ENCODE measurements at regions not wholly inside any gene's neighbourhood (a gene's known extent, or its start where the extent isn't known, plus 50 kb on each side); places are given as distances from the start of the nearest gene placed in this dataset.

DNA sequence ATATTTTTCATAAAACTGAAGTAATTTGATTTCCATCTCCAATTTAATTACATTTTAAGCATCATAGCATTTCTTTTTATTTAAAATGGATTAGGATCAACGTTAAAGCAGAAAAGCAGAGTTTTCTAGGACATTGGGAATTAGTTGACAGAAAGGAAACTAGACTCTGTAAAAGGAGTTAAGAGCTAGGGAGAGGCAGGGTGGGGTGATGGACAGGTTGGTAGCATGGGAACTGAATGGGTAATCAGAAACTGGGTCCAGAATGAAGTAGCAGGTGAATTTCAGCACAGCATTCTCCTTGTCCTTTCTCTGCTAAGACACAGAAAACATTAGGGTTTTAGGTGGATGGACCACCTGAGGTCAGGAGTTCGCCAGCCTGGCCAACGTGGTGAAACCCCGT lies 97.6 kb downstream of the ANAPC4 start:
- in situ Hi-C loops (cut with HindIII; ENCODE audit: low sequenced_read_pairs), result no loop called here

DNA sequence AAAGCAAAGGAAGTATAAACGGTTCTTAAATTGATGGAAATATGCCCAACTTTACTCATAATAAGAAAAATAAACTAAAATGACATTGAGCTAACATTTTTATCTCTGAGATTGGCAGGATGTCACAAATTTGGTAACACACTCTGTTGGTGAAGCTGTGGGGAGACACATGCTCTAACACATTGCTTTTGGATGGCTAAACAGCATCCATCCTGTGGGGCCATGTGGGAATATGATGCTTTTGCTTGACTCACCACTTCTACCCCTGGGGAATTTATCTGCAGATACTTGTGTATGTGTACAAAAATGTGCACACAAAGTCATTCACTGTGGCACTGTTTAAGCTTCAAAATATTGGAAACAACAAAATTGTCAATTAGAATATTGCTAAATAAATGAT lies 100.2 kb downstream of the ANAPC4 start:
- TF ChIP-seq, protein P1, sequence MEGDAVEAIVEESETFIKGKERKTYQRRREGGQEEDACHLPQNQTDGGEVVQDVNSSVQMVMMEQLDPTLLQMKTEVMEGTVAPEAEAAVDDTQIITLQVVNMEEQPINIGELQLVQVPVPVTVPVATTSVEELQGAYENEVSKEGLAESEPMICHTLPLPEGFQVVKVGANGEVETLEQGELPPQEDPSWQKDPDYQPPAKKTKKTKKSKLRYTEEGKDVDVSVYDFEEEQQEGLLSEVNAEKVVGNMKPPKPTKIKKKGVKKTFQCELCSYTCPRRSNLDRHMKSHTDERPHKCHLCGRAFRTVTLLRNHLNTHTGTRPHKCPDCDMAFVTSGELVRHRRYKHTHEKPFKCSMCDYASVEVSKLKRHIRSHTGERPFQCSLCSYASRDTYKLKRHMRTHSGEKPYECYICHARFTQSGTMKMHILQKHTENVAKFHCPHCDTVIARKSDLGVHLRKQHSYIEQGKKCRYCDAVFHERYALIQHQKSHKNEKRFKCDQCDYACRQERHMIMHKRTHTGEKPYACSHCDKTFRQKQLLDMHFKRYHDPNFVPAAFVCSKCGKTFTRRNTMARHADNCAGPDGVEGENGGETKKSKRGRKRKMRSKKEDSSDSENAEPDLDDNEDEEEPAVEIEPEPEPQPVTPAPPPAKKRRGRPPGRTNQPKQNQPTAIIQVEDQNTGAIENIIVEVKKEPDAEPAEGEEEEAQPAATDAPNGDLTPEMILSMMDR (IDR thresholded peaks at IDR 0.05; ENCODE audit: low read depth, low read length, missing control alignments), result no peak
- H3K4me3 ChIP-seq (ENCODE audit: low read depth, low read length), result no peak overlapping the region
- no peak for DNase-seq (ENCODE audit: low read depth)
- in situ Hi-C loops (cut with HindIII; ENCODE audit: low sequenced_read_pairs), result no loop called here

More for the DNA sequence above, 97.6 kb downstream of the ANAPC4 start:
- DNase-seq (ENCODE audit: low read depth), result no peak
- H3K4me3 ChIP-seq (ENCODE audit: low read depth, low read length), result no peak overlapping the region
- TF ChIP-seq, protein P1 (IDR thresholded peaks at IDR 0.05; ENCODE audit: low read depth, low read length, missing control alignments), result no peak

DNA sequence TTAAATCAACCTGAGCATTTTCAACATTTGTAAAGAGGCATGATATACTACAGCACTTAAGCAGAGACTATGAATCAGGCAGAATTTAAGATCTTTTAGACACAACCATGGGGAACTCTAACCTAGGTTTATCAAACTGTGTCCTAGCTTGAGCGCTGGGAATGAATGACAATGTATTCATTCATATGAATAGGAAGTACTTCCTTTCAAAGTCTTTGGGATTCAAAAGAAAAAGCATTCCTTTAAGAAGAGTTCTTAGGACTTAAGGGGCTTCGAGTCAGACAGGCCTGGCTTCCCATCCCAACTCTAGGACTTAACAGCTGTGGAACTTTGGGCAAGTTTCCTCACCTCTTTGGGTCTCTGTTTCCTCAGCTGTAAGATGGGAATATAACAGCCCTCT lies 104.6 kb downstream of the ANAPC4 start:
- no peak overlapping the region for H3K4me3 ChIP-seq (ENCODE audit: low read depth, low read length)
- in situ Hi-C loops (cut with HindIII; ENCODE audit: low sequenced_read_pairs), result no loop called here
- TF ChIP-seq, protein P1 (IDR thresholded peaks at IDR 0.05; ENCODE audit: low read depth, low read length, missing control alignments), result no peak
- no peak for DNase-seq (ENCODE audit: low read depth)

DNA sequence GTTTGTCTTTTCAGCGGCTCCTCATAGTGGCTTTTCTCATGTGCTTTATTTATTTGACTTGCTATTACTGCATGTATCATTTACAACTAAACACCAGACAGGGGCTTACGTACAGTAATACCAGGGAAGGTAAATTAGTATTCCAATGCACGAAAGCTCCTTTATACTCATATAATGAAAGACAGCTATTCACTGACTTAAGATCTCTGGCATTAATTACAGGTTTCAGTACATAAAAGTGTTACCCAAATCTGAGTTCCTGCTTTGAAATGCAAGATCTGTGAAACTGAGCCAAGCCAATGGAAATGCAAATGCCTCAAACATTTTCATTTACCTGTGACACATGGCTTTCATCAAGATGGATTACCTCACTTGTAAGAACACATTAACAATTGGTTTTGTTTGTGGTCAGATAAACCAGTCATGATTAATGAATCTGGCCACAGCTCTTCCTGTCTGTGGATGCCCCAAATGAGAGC lies 107.2 kb downstream of the ANAPC4 start:
- in situ Hi-C loops (cut with HindIII; ENCODE audit: low sequenced_read_pairs), result no loop called here
- peak; percentile 24 for DNase-seq (ENCODE audit: low read depth)
- H3K4me3 ChIP-seq (ENCODE audit: low read depth, low read length), result no peak overlapping the region
- TF ChIP-seq, protein P1 (IDR thresholded peaks at IDR 0.05; ENCODE audit: low read depth, low read length, missing control alignments), result no peak

DNA sequence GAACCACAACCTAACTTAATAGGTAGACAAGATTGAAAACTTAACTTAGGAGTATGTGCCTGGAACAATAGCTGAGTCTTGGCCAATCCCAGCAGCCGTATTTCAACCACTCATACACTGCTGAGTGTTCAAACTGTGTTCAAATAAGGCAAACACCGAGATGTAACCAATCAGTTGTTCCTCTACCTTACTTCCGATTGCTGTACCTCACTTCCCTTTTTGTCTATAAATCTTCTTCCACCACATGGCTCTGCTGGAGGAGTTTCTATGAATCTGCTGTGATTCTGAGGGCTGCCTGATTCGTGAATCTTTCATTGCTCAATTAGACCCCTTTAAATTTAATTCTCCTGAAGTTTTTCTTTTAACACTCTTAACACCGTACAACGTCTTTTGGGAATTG lies 108.0 kb downstream of the ANAPC4 start:
- in situ Hi-C loops (cut with HindIII; ENCODE audit: low sequenced_read_pairs), result no loop called here
- H3K4me3 ChIP-seq (ENCODE audit: low read depth, low read length), result no peak overlapping the region
- no peak for DNase-seq (ENCODE audit: low read depth)
- TF ChIP-seq, protein P1 (IDR thresholded peaks at IDR 0.05; ENCODE audit: low read depth, low read length, missing control alignments), result no peak

DNA sequence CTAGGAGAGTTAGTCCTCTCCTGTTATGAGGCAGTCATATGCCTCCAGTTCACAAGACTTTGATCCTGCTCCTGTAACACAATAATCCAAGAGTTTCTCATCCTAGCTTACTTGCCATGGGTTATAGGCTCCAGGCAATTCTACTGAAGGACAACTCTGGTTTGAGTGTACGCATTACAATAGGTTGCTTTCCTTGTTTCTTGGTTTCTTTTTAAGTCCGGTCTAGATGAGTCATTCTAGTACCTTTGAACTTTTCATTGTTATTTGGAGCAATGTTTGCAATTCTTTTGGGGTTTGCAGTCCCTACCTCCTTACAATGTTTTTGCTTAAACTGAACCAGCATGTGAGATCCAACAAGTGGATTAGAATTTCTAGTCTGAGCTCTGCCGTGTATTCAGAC lies 109.1 kb downstream of the ANAPC4 start:
- TF ChIP-seq, protein P1 (IDR thresholded peaks at IDR 0.05; ENCODE audit: low read depth, low read length, missing control alignments), result no peak
- no peak overlapping the region for H3K4me3 ChIP-seq (ENCODE audit: low read depth, low read length)
- DNase-seq (ENCODE audit: low read depth), result peak; percentile 60
- in situ Hi-C loops (cut with HindIII; ENCODE audit: low sequenced_read_pairs), result no loop called here

DNA sequence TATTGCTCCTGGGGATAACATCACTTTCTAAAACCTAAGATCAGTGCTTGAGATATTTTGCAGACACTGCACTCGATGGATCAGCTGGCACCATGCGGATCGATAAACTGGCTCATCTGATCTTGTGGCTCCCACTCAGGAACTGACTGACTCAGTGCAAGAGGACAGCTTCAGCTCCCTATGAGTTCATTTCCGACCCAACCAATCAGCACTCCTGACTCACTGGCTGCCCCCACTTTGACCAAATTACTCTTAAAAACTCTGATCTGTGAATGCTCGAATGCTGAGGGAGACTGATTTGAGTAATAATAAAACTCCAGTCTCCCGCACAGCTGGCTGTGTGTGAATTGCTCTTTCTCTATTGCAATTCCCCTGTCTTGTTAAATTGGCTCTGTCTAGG lies 110.1 kb downstream of the ANAPC4 start:
- DNase-seq (ENCODE audit: low read depth), result no peak
- TF ChIP-seq, protein P1 (IDR thresholded peaks at IDR 0.05; ENCODE audit: low read depth, low read length, missing control alignments), result no peak
- H3K4me3 ChIP-seq (ENCODE audit: low read depth, low read length), result no peak overlapping the region
- in situ Hi-C loops (cut with HindIII; ENCODE audit: low sequenced_read_pairs), result no loop called here
